Nephron progenitor cell (in vitro differentiated cells): ENCODE measurements at regions not wholly inside any gene's neighbourhood (a gene's known extent, or its start where the extent isn't known, plus 50 kb on each side); places are given as distances from the start of the nearest gene placed in this dataset.

Source experiments
- DNase-seq: peaks from one replicate; pipeline ENCODE4 v3.0.0; 2021
- H3K27ac Mint-ChIP-seq: 2 replicates; pipeline ENCODE4 v1.8.0; 2021; ENCODE audit warnings: mild to moderate bottlenecking, moderate library complexity, mixed read lengths
- H3K27me3 Mint-ChIP-seq: 2 replicates; pipeline ENCODE4 v1.8.0; 2021; ENCODE audit warnings: mild to moderate bottlenecking, low read depth, mixed read lengths; ENCODE audit not compliant: poor library complexity
- H3K36me3 Mint-ChIP-seq: 2 replicates; pipeline ENCODE4 v1.8.0; 2021; ENCODE audit warnings: low read depth, mixed read lengths
- H3K4me1 Mint-ChIP-seq: 2 replicates; pipeline ENCODE4 v1.8.0; 2021; ENCODE audit warnings: mixed read lengths
- H3K4me3 Mint-ChIP-seq: 2 replicates; pipeline ENCODE4 v1.8.0; 2021; ENCODE audit warnings: mild to moderate bottlenecking, moderate library complexity, mixed read lengths
- H3K9me3 Mint-ChIP-seq: 2 replicates; pipeline ENCODE4 v1.8.0; 2021; ENCODE audit warnings: mild to moderate bottlenecking, moderate library complexity, mixed read lengths
- TF ChIP-seq, protein P1 (sequence below): fragments of 200-600 bp; sonication (generic); IDR thresholded peaks from 2 replicates; pipeline ENCODE4 v1.5.0; 2021; ENCODE audit warnings: antibody characterized with exemption

DNA sequence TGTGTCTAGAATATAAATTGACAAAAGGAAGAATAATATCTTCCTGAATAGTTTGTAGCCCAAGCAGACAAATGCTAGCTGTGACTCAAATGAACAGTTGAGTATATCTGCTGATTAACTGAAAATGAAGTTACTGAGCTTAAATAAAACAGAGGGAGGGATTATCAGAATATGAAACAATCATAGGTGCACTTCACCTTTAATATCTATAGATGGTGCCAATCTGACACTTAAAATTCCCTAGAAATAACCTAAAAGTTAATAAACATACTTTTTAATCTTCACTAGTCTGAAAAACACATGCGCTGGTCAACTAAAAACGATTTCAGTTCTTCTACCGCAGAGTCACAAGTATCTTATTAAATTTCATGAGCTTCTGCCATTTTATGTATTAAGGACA, 280.8 kb upstream of the RASA1 start:
- DNase-seq = no peak
- no peaks in the 10 kb centered on the region for H3K27me3 Mint-ChIP-seq
- no peaks in the 10 kb centered on the region for H3K4me1 Mint-ChIP-seq
- H3K27ac Mint-ChIP-seq = no peak overlapping the region
- TF ChIP-seq, protein P1, sequence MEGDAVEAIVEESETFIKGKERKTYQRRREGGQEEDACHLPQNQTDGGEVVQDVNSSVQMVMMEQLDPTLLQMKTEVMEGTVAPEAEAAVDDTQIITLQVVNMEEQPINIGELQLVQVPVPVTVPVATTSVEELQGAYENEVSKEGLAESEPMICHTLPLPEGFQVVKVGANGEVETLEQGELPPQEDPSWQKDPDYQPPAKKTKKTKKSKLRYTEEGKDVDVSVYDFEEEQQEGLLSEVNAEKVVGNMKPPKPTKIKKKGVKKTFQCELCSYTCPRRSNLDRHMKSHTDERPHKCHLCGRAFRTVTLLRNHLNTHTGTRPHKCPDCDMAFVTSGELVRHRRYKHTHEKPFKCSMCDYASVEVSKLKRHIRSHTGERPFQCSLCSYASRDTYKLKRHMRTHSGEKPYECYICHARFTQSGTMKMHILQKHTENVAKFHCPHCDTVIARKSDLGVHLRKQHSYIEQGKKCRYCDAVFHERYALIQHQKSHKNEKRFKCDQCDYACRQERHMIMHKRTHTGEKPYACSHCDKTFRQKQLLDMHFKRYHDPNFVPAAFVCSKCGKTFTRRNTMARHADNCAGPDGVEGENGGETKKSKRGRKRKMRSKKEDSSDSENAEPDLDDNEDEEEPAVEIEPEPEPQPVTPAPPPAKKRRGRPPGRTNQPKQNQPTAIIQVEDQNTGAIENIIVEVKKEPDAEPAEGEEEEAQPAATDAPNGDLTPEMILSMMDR = no peak
- no peaks in the 10 kb centered on the region for H3K36me3 Mint-ChIP-seq
- no peak overlapping the region for H3K4me3 Mint-ChIP-seq
- no peaks in the 10 kb centered on the region for H3K9me3 Mint-ChIP-seq

DNA sequence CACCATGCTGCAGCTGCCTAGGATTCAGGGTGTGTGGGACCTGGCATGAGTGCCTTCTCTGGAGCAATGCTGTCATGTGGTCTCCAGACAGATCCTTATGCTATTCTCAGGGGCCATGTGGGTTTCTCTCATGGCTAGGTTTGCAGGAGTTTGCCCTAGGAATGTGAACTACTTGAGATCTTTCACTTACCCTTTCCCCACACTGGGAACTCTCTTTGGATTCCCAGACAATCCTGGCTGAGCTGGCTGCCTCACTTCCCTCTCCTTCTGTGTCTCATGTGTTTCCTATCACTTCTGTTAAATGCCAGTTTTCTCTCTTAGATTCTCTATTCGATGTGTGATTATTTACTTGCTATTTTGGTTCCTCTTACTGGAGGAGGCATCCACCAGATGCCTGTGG, 270.2 kb upstream of the RASA1 start:
- DNase-seq = no peak
- Mint-ChIP-seq H3K27ac (no peak overlapping the region), H3K4me1 (no peaks in the 10 kb centered on the region), H3K36me3 (no peaks in the 10 kb centered on the region), H3K9me3 (peaks cover 11% of the 10 kb centered on the region), H3K4me3 (no peak overlapping the region), H3K27me3 (peaks cover 2% of the 10 kb centered on the region)
- TF ChIP-seq, protein P1 = no peak

DNA sequence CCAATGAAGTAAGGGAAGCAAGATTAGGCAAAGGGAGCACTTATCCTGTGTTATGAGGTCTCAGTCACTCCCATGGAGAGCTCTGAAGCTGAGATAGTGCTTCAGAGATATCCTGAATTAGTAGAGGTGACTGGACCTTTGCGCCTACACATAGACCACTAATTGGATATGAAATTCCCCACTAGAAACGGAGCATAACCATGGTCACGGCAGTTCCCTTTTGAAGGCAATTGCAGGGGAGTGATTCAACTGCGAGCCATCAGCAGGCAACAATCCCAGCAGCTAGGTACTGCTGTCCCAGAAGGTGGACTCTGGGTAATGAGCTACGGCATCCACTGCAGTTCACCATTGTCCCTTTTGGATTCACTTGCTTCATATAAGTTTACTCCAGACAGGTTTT, 267.7 kb upstream of the RASA1 start:
- DNase-seq = no peak
- Mint-ChIP-seq H3K4me1 (no peaks in the 10 kb centered on the region), H3K36me3 (no peaks in the 10 kb centered on the region), H3K27ac (no peak overlapping the region), H3K9me3 (peaks cover 9% of the 10 kb centered on the region), H3K27me3 (peaks cover 6% of the 10 kb centered on the region), H3K4me3 (no peak overlapping the region)
- TF ChIP-seq, protein P1 = no peak

DNA sequence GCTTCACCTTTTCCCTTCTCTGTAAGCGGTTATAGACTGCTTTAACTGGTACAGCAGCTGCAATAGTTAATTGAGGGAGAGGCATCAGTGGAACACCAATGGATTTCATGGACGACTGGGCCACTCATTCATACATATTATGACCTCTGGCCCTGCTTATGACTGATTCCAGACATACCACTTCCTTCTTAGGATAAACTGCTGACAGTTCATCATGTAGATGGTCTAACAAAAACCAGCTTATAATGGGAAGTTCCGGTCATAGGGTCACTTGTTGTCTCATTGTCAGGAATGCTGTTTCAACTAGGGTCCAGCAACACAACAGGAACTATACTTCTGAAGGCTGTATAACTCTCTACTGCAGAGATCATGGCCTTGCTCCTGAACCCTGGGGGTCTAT, 265.2 kb upstream of the RASA1 start:
- peaks cover 3% of the 10 kb centered on the region for H3K27me3 Mint-ChIP-seq
- TF ChIP-seq, protein P1 = no peak
- peaks cover 3% of the 10 kb centered on the region for H3K9me3 Mint-ChIP-seq
- no peaks in the 10 kb centered on the region for H3K36me3 Mint-ChIP-seq
- H3K4me3 Mint-ChIP-seq = no peak overlapping the region
- no peak overlapping the region for H3K27ac Mint-ChIP-seq
- DNase-seq = no peak
- no peaks in the 10 kb centered on the region for H3K4me1 Mint-ChIP-seq

DNA sequence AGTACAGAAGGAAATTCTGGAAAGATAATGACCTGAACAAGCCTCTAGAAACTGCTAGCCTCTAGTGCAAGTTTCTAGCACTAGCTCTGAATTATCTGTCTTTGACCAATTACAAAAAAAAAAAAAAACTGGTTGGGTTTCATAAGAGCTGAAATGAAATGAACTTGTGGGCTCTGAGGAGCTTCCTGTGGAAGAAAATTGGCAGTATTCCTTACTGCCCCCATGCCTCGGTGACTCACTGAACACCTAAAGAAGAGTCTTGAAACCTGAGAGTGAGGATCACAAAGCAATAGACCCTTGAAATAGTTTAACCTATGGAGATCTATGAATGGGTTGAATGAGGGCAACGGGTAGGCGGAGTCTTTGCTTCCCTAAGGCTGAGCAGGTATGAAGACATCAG, 263.6 kb upstream of the RASA1 start:
- no peaks in the 10 kb centered on the region for H3K4me1 Mint-ChIP-seq
- H3K4me3 Mint-ChIP-seq = no peak overlapping the region
- H3K27me3 Mint-ChIP-seq = peaks cover 3% of the 10 kb centered on the region
- TF ChIP-seq, protein P1 = no peak
- H3K36me3 Mint-ChIP-seq = no peaks in the 10 kb centered on the region
- DNase-seq = no peak
- no peak overlapping the region for H3K27ac Mint-ChIP-seq
- H3K9me3 Mint-ChIP-seq = no peaks in the 10 kb centered on the region

DNA sequence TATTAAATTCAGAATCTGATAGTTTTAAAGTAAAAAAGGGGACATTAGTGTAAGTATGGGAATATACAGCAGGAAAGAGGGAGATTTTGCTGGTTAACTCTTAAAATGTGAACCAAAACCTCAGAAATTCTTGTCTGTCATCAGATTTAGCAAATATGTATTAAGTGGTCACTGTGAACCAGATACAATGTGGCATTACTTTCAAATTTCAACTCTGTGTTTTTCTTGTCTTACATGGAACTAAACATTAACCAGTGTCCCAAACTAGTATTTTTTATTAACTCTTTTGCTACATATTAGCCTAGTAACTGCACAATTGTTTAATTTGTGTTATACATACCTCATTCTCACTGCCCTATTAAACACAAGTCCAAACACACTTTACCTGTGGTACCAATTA, 259.9 kb upstream of the RASA1 start:
- H3K4me1 Mint-ChIP-seq = no peaks in the 10 kb centered on the region
- DNase-seq = no peak
- H3K27ac Mint-ChIP-seq = no peak overlapping the region
- H3K9me3 Mint-ChIP-seq = no peaks in the 10 kb centered on the region
- TF ChIP-seq, protein P1 = no peak
- no peak overlapping the region for H3K4me3 Mint-ChIP-seq
- peaks cover 3% of the 10 kb centered on the region for H3K27me3 Mint-ChIP-seq
- H3K36me3 Mint-ChIP-seq = no peaks in the 10 kb centered on the region
